GM12878 (cell line): ENCODE measurements at regions not wholly inside any gene's neighbourhood (a gene's known extent, or its start where the extent isn't known, plus 50 kb on each side); places are given as distances from the start of the nearest gene placed in this dataset.

Source experiments
- ATAC-seq: fragments of 200-7000 bp; cut with Tn5 transposase; 3 replicates; pipeline ENCODE4 v1.9.1; 2020; ENCODE audit warnings: mild to moderate bottlenecking, moderate library complexity
- BruUV-seq: library from RNA; stranded (reverse); fragments of 400-500 nt; replicated peaks from 2 replicates; lab custom pipeline; 2021; lab: Mats Ljungman, UMichigan
- CTCF ChIA-PET: fragments of 300-600 bp; sonication (Branson Sonifier 250); formaldehyde crosslinking; extraction: SDS; loops from one replicate; lab custom pipeline; 2021; ENCODE audit warnings: inconsistent platforms; lab: Yijun Ruan, JAX
- POLR2A ChIA-PET: fragments of 350-600 bp; formaldehyde crosslinking; extraction: SDS; loops from one replicate; lab custom pipeline; 2021; ENCODE audit warnings: inconsistent platforms; lab: Charles Lee
- RAD21 ChIA-PET: fragments of 300-600 bp; sonication (Branson Sonifier 250); formaldehyde crosslinking; loops from one replicate; lab custom pipeline; 2023; ENCODE audit warnings: antibody characterized with exemption; ENCODE audit not compliant: unreplicated experiment; lab: Charles Lee
- SMC1A ChIA-PET: fragments of 300-600 bp; sonication (Branson Sonifier 250); formaldehyde crosslinking; loops from one replicate; lab custom pipeline; 2023; ENCODE audit not compliant: unreplicated experiment, uncharacterized antibody; lab: Charles Lee
- DNase-seq: peaks from one replicate; pipeline ENCODE4 v3.0.0-alpha.2; 2011; ENCODE audit warnings: low read depth, low spot score
- FAIRE-seq: peaks from 3 replicates; lab custom pipeline; 2011; peaks lifted over from hg19 to GRCh38; lab: Jason Lieb, UNC
- H2AFZ ChIP-seq: 2 replicates; pipeline ENCODE4 v1.6.0; 2011; ENCODE audit warnings: low read depth, low read length, control low read depth; ENCODE audit not compliant: control insufficient read depth
- H3K27ac ChIP-seq: 2 replicates; pipeline ENCODE4 v1.5.1; 2011; ENCODE audit warnings: control low read depth; ENCODE audit not compliant: control insufficient read depth, insufficient read depth
- H3K27me3 ChIP-seq, 2 experiments: replicated peaks in 1 of 2; 2 replicates each; pipeline versions ENCODE4 v1.6.0 to v1.6.1; 2011; ENCODE audit warnings: low read length in 1 of 2; ENCODE audit not compliant: control insufficient read depth in 2 of 2, insufficient read depth in 2 of 2
- H3K36me3 ChIP-seq, 2 experiments: 2 replicates each; pipeline ENCODE4 v1.5.1; 2011; ENCODE audit warnings: low read length in 1 of 2; ENCODE audit not compliant: control insufficient read depth in 2 of 2, insufficient read depth in 2 of 2
- H3K4me1 ChIP-seq: 2 replicates; pipeline ENCODE4 v1.6.1; 2011; ENCODE audit warnings: mild to moderate bottlenecking, low read length, moderate library complexity, mixed read lengths; ENCODE audit not compliant: control insufficient read depth, insufficient read depth
- H3K4me2 ChIP-seq: 2 replicates; pipeline ENCODE4 v1.6.0; 2011; ENCODE audit warnings: control low read depth; ENCODE audit not compliant: control insufficient read depth, insufficient read depth
- H3K4me3 ChIP-seq: fragments of 200-600 bp; sonication (generic); 2 replicates; pipeline ENCODE4 v1.5.1; 2016
- H3K79me2 ChIP-seq: 2 replicates; pipeline ENCODE4 v1.6.0; 2011; ENCODE audit warnings: low read length; ENCODE audit not compliant: control insufficient read depth, insufficient read depth
- H3K9ac ChIP-seq: 2 replicates; pipeline ENCODE4 v1.8.0; 2011; ENCODE audit warnings: low read length, control low read depth, mixed read lengths; ENCODE audit not compliant: control insufficient read depth, insufficient read depth
- H3K9me3 ChIP-seq: replicated peaks from 3 replicates; pipeline ENCODE4 v1.5.1; 2011; ENCODE audit warnings: mild to moderate bottlenecking, low read length; ENCODE audit not compliant: control insufficient read depth, insufficient read depth
- H4K20me1 ChIP-seq: 2 replicates; pipeline ENCODE4 v1.6.0; 2011; ENCODE audit not compliant: control insufficient read depth, insufficient read depth
- E2F8 ChIP-seq: fragments of 450-650 bp; IDR thresholded peaks from 2 replicates; pipeline ENCODE4 v1.6.1; 2018; ENCODE audit warnings: mild to moderate bottlenecking, low read depth, moderate library complexity; ENCODE audit not compliant: partially characterized antibody
- KAT2A ChIP-seq: conservative IDR thresholded peaks from 2 replicates; pipeline ENCODE4 v1.6.1; 2011; ENCODE audit warnings: low read depth, low read length; ENCODE audit not compliant: control insufficient read depth
- RELB ChIP-seq: fragments of 450-650 bp; IDR thresholded peaks from 2 replicates; pipeline ENCODE4 v1.6.1; 2017; ENCODE audit warnings: low read depth, mild to moderate bottlenecking, moderate library complexity
- USF1 ChIP-seq: IDR thresholded peaks from 2 replicates; pipeline ENCODE4 v1.6.1; 2011; ENCODE audit warnings: borderline replicate concordance, low read depth, mild to moderate bottlenecking, moderate library complexity, mixed read lengths, low read length; ENCODE audit not compliant: insufficient read depth; ENCODE audit errors: extremely low read length
- ZNF592 ChIP-seq: fragments of 450-650 bp; IDR thresholded peaks from 2 replicates; pipeline ENCODE4 v1.6.1; 2017; ENCODE audit warnings: mild to moderate bottlenecking, moderate library complexity
- WGBS: methylation state at CpG from one replicate; pipeline ENCODE4 v1.1.6; 2016; ENCODE audit warnings: low lambda C conversion rate; ENCODE audit not compliant: insufficient replicate concordance, insufficient coverage; ENCODE audit errors: missing lambda C conversion rate; 5-methylcytosine and 5-hydroxymethylcytosine counted together
- in situ Hi-C: fragments of 300-500 bp; cut with MboI; formaldehyde crosslinking; loops from 9 replicates; pipeline ENCODE4 v1.14.3; 2018; ENCODE audit warnings: mixed read lengths
- intact Hi-C: fragments of 100-400 bp; cut with micrococcal nuclease; formaldehyde crosslinking; loops from one replicate; pipeline ENCODE4 v1.14.2; 2022; ENCODE audit not compliant: unreplicated experiment

- CTCF ChIA-PET, result no interaction called here
- no peak overlapping the region for H3K9ac ChIP-seq
- FAIRE-seq (no peak), DNase-seq (no peak), ATAC-seq (no peak)
- RAD21 ChIA-PET, result no interaction called here
- intact Hi-C loops (no loop called here), in situ Hi-C loops (no loop called here)
- no peaks in the 10 kb centered on the region; a peak in 1 of 4 replicates for H3K27me3 ChIP-seq
- SMC1A ChIA-PET, result no interaction called here
- H3K9me3 ChIP-seq, result no peaks in the 10 kb centered on the region; the same call in 2 of the 3 replicates
- no TSS peak for BruUV-seq
- no peak overlapping the region for H3K4me3 ChIP-seq
- no peak overlapping the region for H3K4me2 ChIP-seq
- H3K27ac ChIP-seq, result no peak overlapping the region
- no peaks in the 10 kb centered on the region for H4K20me1 ChIP-seq
- WGBS, result 47% methylated on average over 4 of the region's 4 CpGs
- no peaks in the 10 kb centered on the region for H3K79me2 ChIP-seq
- peaks cover 5% of the 10 kb centered on the region for H3K4me1 ChIP-seq
- no peak overlapping the region for H2AFZ ChIP-seq
- no peaks in the 10 kb centered on the region for H3K36me3 ChIP-seq
- POLR2A ChIA-PET, result no interaction called here
- no peak for TF ChIP-seq ZNF592
- TF ChIP-seq USF1, result no peak
- no peak for TF ChIP-seq E2F8
- no peak for TF ChIP-seq KAT2A
- TF ChIP-seq RELB, result no peak
Observed at GRCh38 chr16:79318143-79318899, 282.2 kb downstream of the MAF start.
